Transverse colon (tissue), 3 donors: ENCODE measurements at regions not wholly inside any gene's neighbourhood (a gene's known extent, or its start where the extent isn't known, plus 50 kb on each side); places are given as distances from the start of the nearest gene placed in this dataset.

Experiments
- POLR2A ChIP-seq: fragments of 450-650 bp; IDR thresholded peaks from one replicate; pipeline ENCODE4 v1.6.1; 2016; ENCODE audit warnings: antibody characterized with exemption, mild to moderate bottlenecking, moderate library complexity
- TF ChIP-seq, protein P1 (sequence below), 5 experiments: fragments of 200-600 bp in 3 of 5; fragments of 450-650 bp in 2 of 5; sonication (generic) in 3 of 5; IDR thresholded peaks; 1 replicate in 2 of 5; 2 replicates in 3 of 5; pipeline ENCODE4 v1.5.1; 2016 to 2017; ENCODE audit warnings: antibody characterized with exemption in 5 of 5, inconsistent platforms in 3 of 5, mild to moderate bottlenecking in 2 of 5, moderate library complexity in 1 of 5

DNA sequence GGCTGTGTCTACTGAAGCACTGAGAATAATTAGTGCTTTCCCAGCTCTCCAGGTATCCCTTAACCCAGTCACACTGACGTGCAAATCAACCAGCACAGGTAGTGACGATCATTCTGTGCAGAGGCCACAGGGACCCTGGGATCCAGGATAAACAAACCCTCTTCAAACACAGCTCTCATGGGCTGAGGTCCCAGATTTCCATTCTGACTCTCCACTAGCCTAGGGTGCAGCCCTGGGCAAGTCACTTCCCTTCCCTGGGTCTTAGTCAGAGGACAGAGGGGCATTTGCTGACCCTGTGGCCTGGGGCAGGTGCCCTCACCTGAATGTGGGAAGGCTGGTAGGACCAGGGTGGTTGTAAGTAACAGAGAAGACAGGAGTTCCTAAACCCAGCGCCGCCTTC is 724.7 kb downstream of the MATN1 start:
- no peak for TF ChIP-seq POLR2A
- TF ChIP-seq, protein P1, sequence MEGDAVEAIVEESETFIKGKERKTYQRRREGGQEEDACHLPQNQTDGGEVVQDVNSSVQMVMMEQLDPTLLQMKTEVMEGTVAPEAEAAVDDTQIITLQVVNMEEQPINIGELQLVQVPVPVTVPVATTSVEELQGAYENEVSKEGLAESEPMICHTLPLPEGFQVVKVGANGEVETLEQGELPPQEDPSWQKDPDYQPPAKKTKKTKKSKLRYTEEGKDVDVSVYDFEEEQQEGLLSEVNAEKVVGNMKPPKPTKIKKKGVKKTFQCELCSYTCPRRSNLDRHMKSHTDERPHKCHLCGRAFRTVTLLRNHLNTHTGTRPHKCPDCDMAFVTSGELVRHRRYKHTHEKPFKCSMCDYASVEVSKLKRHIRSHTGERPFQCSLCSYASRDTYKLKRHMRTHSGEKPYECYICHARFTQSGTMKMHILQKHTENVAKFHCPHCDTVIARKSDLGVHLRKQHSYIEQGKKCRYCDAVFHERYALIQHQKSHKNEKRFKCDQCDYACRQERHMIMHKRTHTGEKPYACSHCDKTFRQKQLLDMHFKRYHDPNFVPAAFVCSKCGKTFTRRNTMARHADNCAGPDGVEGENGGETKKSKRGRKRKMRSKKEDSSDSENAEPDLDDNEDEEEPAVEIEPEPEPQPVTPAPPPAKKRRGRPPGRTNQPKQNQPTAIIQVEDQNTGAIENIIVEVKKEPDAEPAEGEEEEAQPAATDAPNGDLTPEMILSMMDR (IDR thresholded peaks at IDR 0.05), result no peak
